Transverse colon (tissue), 4 donors: ENCODE measurements at regions not wholly inside any gene's neighbourhood (a gene's known extent, or its start where the extent isn't known, plus 50 kb on each side); places are given as distances from the start of the nearest gene placed in this dataset.

ENCODE experiments used
- DNase-seq: peaks from one replicate; pipeline ENCODE4 v3.0.0-alpha.2; 2019
- H3K27ac ChIP-seq, 4 donors: fragments of 200-600 bp; sonication (generic); 2 replicates each; pipeline ENCODE4 v1.5.1; 2016 to 2018; ENCODE audit warnings: inconsistent platforms in 4 of 4
- H3K27me3 ChIP-seq: fragments of 200-600 bp; sonication (generic); 2 replicates; pipeline ENCODE4 v1.5.1; 2017; ENCODE audit warnings: inconsistent platforms
- H3K36me3 ChIP-seq, 4 donors: fragments of 200-600 bp; sonication (generic); 2 replicates each; pipeline ENCODE4 v1.5.1; 2017 to 2019; ENCODE audit warnings: inconsistent platforms in 4 of 4
- H3K4me1 ChIP-seq, 4 donors: fragments of 200-600 bp; sonication (generic); 2 replicates each; pipeline ENCODE4 v1.5.1; 2017 to 2020; ENCODE audit warnings: inconsistent platforms in 4 of 4
- H3K4me3 ChIP-seq, 4 donors: fragments of 200-600 bp; sonication (generic); 1 replicate in 1 of 4; 2 replicates in 3 of 4; pipeline versions ENCODE4 v1.5.1 to v1.6.1; 2017 to 2019; ENCODE audit warnings: inconsistent platforms in 4 of 4
- H3K9me3 ChIP-seq, 2 donors: fragments of 200-600 bp; sonication (generic); 2 replicates each; pipeline ENCODE4 v1.5.1; 2017 to 2019; ENCODE audit warnings: inconsistent platforms in 2 of 2
- CTCF ChIP-seq, 5 experiments: fragments of 200-600 bp in 3 of 5; fragments of 450-650 bp in 2 of 5; sonication (generic) in 3 of 5; IDR thresholded peaks; 1 replicate in 2 of 5; 2 replicates in 3 of 5; pipeline ENCODE4 v1.5.1; 2016 to 2017; ENCODE audit warnings: antibody characterized with exemption in 5 of 5, inconsistent platforms in 3 of 5, mild to moderate bottlenecking in 2 of 5, moderate library complexity in 1 of 5
- EP300 ChIP-seq: sonication (generic); formaldehyde crosslinking; IDR thresholded peaks from one replicate; pipeline ENCODE4 v1.6.1; 2017; ENCODE audit warnings: antibody characterized with exemption, low read depth
- POLR2A ChIP-seq: fragments of 450-650 bp; IDR thresholded peaks from one replicate; pipeline ENCODE4 v1.6.1; 2016; ENCODE audit warnings: antibody characterized with exemption, mild to moderate bottlenecking, moderate library complexity
- POLR2AphosphoS5 ChIP-seq, 3 donors: sonication (generic); formaldehyde crosslinking; IDR thresholded peaks; one replicate each; pipeline ENCODE4 v1.6.1; 2016; ENCODE audit warnings: antibody characterized with exemption in 3 of 3
- WGBS, 2 donors: methylation state at CpG; one replicate each; pipeline ENCODE4 v1.1.5; 2018; ENCODE audit warnings: low coverage in 1 of 2; 5-methylcytosine and 5-hydroxymethylcytosine counted together
- in situ Hi-C, 4 donors: fragments of 200-750 bp; cut with MboI; loops; one replicate each; pipeline versions ENCODE4 v1.15.0 to v1.15.1; 2017; ENCODE audit warnings: low sequenced_read_pairs in 3 of 4, low pct_ligation_motif_present in 1 of 4, low pct_unique_long_range_greater_than_20kb in 1 of 4
- intact Hi-C: fragments of 100-400 bp; cut with DNase I; formaldehyde crosslinking; loops from one replicate; pipeline ENCODE4 v1.15.1; 2023; ENCODE audit warnings: low total_unique reads

GRCh38 chr6:10256113-10256690 lies 158.7 kb downstream of the TFAP2A start:
- TF ChIP-seq POLR2A: no peak
- TF ChIP-seq CTCF (IDR thresholded peaks at IDR 0.05): peak; percentile 19 to 49 (median 31)
- no peak for TF ChIP-seq POLR2AphosphoS5 (IDR thresholded peaks at IDR 0.05)
- TF ChIP-seq EP300: no peak
- 77 to 94% methylated on average over 2 to 3 of the region's 3 CpGs for WGBS, 2 donors
- Histone ChIP-seq H3K27me3 (no peaks in the 10 kb centered on the region), H3K4me3 (no peak overlapping the region), H3K27ac (no peak overlapping the region), H3K9me3 (no peaks in the 10 kb centered on the region), H3K4me1 (no peaks in the 10 kb centered on the region), H3K36me3 (no peaks in the 10 kb centered on the region)
- DNase-seq: no peak
- in situ Hi-C loops (no loop called here), intact Hi-C loops (no loop called here)

GRCh38 chr6:10250655-10251220 lies 164.1 kb downstream of the TFAP2A start:
- Histone ChIP-seq H3K36me3 (no peaks in the 10 kb centered on the region), H3K4me3 (no peak overlapping the region), H3K4me1 (no peaks in the 10 kb centered on the region), H3K27ac (no peak overlapping the region), H3K9me3 (no peaks in the 10 kb centered on the region), H3K27me3 (no peaks in the 10 kb centered on the region)
- no peak for DNase-seq
- TF ChIP-seq POLR2AphosphoS5 (IDR thresholded peaks at IDR 0.05): no peak
- in situ Hi-C loops (no loop called here), intact Hi-C loops (no loop called here)
- WGBS, 2 donors: 74 to 75% methylated on average over 2 to 4 of the region's 4 CpGs

- H3K27me3 ChIP-seq: no peaks in the 10 kb centered on the region
- TF ChIP-seq CTCF (IDR thresholded peaks at IDR 0.05) (no peak), EP300 (no peak), POLR2AphosphoS5 (IDR thresholded peaks at IDR 0.05) (no peak), POLR2A (no peak)
- H3K27ac ChIP-seq: no peak overlapping the region
- no peaks in the 10 kb centered on the region for H3K36me3 ChIP-seq
- in situ Hi-C loops (no loop called here), intact Hi-C loops (no loop called here)
- 43 to 59% methylated on average over 7 of the region's 7 CpGs for WGBS, 2 donors
- no peaks in the 10 kb centered on the region for H3K9me3 ChIP-seq
- H3K4me3 ChIP-seq: no peak overlapping the region
- no peak for DNase-seq
- no peaks in the 10 kb centered on the region for H3K4me1 ChIP-seq
These were observed 166.5 kb downstream of the TFAP2A start for GRCh38 chr6:10248378-10248843.

- H3K4me3 ChIP-seq: no peak overlapping the region
- H3K27me3 ChIP-seq: no peaks in the 10 kb centered on the region
- no peak overlapping the region for H3K27ac ChIP-seq
- no peaks in the 10 kb centered on the region for H3K4me1 ChIP-seq
- no peaks in the 10 kb centered on the region for H3K36me3 ChIP-seq
- in situ Hi-C loops: no loop called here
- peak; percentile 10 for DNase-seq
- 57 to 68% methylated on average over 1 to 10 of the region's 10 CpGs for WGBS, 2 donors
- H3K9me3 ChIP-seq: no peaks in the 10 kb centered on the region
- TF ChIP-seq EP300: no peak
- intact Hi-C loops: no loop called here
These were observed 177.4 kb downstream of the TFAP2A start for GRCh38 chr6:10237298-10238038.

GRCh38 chr6:10235344-10235743 lies 179.5 kb downstream of the TFAP2A start:
- DNase-seq: no peak
- TF ChIP-seq POLR2A (no peak), CTCF (IDR thresholded peaks at IDR 0.05) (no peak), POLR2AphosphoS5 (IDR thresholded peaks at IDR 0.05) (no peak), EP300 (no peak)
- Histone ChIP-seq H3K36me3 (no peaks in the 10 kb centered on the region), H3K4me1 (no peaks in the 10 kb centered on the region), H3K4me3 (no peak overlapping the region), H3K27ac (no peak overlapping the region), H3K9me3 (no peaks in the 10 kb centered on the region), H3K27me3 (no peaks in the 10 kb centered on the region)
- in situ Hi-C loops: no loop called here
- WGBS, 2 donors: 43 to 100% methylated on average over 2 to 4 of the region's 4 CpGs
- intact Hi-C loops: no loop called here
